Raji (cell line): ENCODE measurements at regions not wholly inside any gene's neighbourhood (a gene's known extent, or its start where the extent isn't known, plus 50 kb on each side); places are given as distances from the start of the nearest gene placed in this dataset.

Experiments
- POLR2A ChIP-seq: IDR thresholded peaks from 2 replicates; pipeline ENCODE4 v1.6.1; 2011; ENCODE audit warnings: low read depth, low read length, control low read depth; ENCODE audit not compliant: insufficient read depth

GRCh38 chr13:44752164-44752563 lies 176.0 kb upstream of the TSC22D1 start:
- TF ChIP-seq POLR2A: no peak

- no peak for TF ChIP-seq POLR2A
Measured at GRCh38 chr13:44750630-44751029, 174.5 kb upstream of the TSC22D1 start.

GRCh38 chr13:44749906-44750305 lies 173.8 kb upstream of the TSC22D1 start:
- no peak for TF ChIP-seq POLR2A

GRCh38 chr13:44748439-44748838 lies 172.3 kb upstream of the TSC22D1 start:
- no peak for TF ChIP-seq POLR2A

- no peak for TF ChIP-seq POLR2A
Measured at GRCh38 chr13:44747179-44747578, 171.0 kb upstream of the TSC22D1 start.

- no peak for TF ChIP-seq POLR2A
Measured at GRCh38 chr13:44746690-44747089, 170.6 kb upstream of the TSC22D1 start.

GRCh38 chr13:44744880-44745633 lies 168.9 kb upstream of the TSC22D1 start:
- no peak for TF ChIP-seq POLR2A

GRCh38 chr13:44739539-44739938 lies 163.4 kb upstream of the TSC22D1 start:
- TF ChIP-seq POLR2A: no peak

GRCh38 chr13:44739120-44739519 lies 163.0 kb upstream of the TSC22D1 start:
- no peak for TF ChIP-seq POLR2A

- TF ChIP-seq POLR2A: no peak
Measured at GRCh38 chr13:44738463-44738862, 162.3 kb upstream of the TSC22D1 start.

- TF ChIP-seq POLR2A: no peak
Measured at GRCh38 chr13:44735806-44736205, 159.7 kb upstream of the TSC22D1 start.

GRCh38 chr13:44734201-44734707 lies 158.1 kb upstream of the TSC22D1 start:
- TF ChIP-seq POLR2A: no peak

- TF ChIP-seq POLR2A: no peak
Measured at GRCh38 chr13:44732503-44733098, 156.5 kb upstream of the TSC22D1 start.

GRCh38 chr13:44730851-44731250 lies 154.7 kb upstream of the TSC22D1 start:
- TF ChIP-seq POLR2A: no peak

GRCh38 chr13:44730099-44730498 lies 154.0 kb upstream of the TSC22D1 start:
- no peak for TF ChIP-seq POLR2A

GRCh38 chr13:44726778-44727177 lies 150.6 kb upstream of the TSC22D1 start:
- no peak for TF ChIP-seq POLR2A

- TF ChIP-seq POLR2A: no peak
Measured at GRCh38 chr13:44726214-44726613, 150.1 kb upstream of the TSC22D1 start.
